HCT116 (cell line): ENCODE measurements at regions not wholly inside any gene's neighbourhood (a gene's known extent, or its start where the extent isn't known, plus 50 kb on each side); places are given as distances from the start of the nearest gene placed in this dataset.

Experiments
- ATAC-seq: fragments of 200-7000 bp; cut with Tn5 transposase; 2 replicates; pipeline ENCODE4 v1.9.1; 2020; ENCODE audit warnings: mild to moderate bottlenecking, moderate library complexity
- BruUV-seq: library from RNA; stranded (reverse); fragments of 400-500 nt; replicated peaks from 2 replicates; lab custom pipeline; 2021; lab: Mats Ljungman, UMichigan
- CTCF ChIA-PET: fragments of 300-600 bp; sonication (Branson Sonifier 250); formaldehyde crosslinking; loops from one replicate; lab custom pipeline; 2021; ENCODE audit warnings: antibody characterized with exemption; lab: Charles Lee
- POLR2A ChIA-PET: fragments of 300-600, 350-600 bp; sonication (Branson Sonifier 250); formaldehyde crosslinking; loops from one replicate; lab custom pipeline; 2021; ENCODE audit warnings: antibody characterized with exemption; lab: Charles Lee
- RAD21 ChIA-PET, 2 experiments: fragments of 300-600 bp; sonication (Branson Sonifier 250); formaldehyde crosslinking; loops; one replicate each; lab custom pipeline; 2023; ENCODE audit warnings: low total read pairs in 2 of 2; ENCODE audit not compliant: uncharacterized antibody in 2 of 2, unreplicated experiment in 2 of 2, low non-redundant PET in 1 of 2; lab: Charles Lee
- DNase-seq: peaks from one replicate; pipeline ENCODE4 v3.0.0-alpha.2; 2010; ENCODE audit warnings: low read depth, low spot score
- H2AFZ ChIP-seq: fragments of 200-600 bp; shearing (Covaris generic), sonication (generic); 2 replicates; pipeline ENCODE4 v1.6.1; 2017; ENCODE audit warnings: low read depth, mixed run types, mixed read lengths, antibody characterized with exemption, low read length; ENCODE audit not compliant: poor library complexity, severe bottlenecking
- H3K27ac ChIP-seq: 2 replicates; pipeline ENCODE4 v1.5.1; 2012; ENCODE audit warnings: low read depth, low read length
- H3K27me3 ChIP-seq: fragments of 200-600 bp; sonication (generic); 2 replicates; pipeline ENCODE4 v1.6.1; 2016; ENCODE audit warnings: mixed run types, low read length, mixed read lengths; ENCODE audit not compliant: insufficient read depth
- H3K36me3 ChIP-seq, 2 experiments: fragments of 200-500 bp in 1 of 2; fragments of 200-600 bp in 1 of 2; sonication (Bioruptor generic) in 1 of 2; sonication (generic) in 1 of 2; 2 replicates each; pipeline versions ENCODE4 v1.5.1 to v1.6.1; 2014 to 2016; ENCODE audit warnings: low read length in 2 of 2, inconsistent platforms in 1 of 2, mixed read lengths in 1 of 2, mixed run types in 1 of 2; ENCODE audit not compliant: insufficient read depth in 2 of 2, control insufficient read depth in 1 of 2
- H3K4me1 ChIP-seq, 2 experiments: fragments of 200-600 bp in 1 of 2; sonication (generic) in 1 of 2; 2 replicates each; pipeline versions ENCODE4 v1.5.1 to v1.6.1; 2012 to 2017; ENCODE audit warnings: low read length in 2 of 2, inconsistent platforms in 1 of 2, mild to moderate bottlenecking in 1 of 2, mixed read lengths in 1 of 2, mixed run types in 1 of 2, moderate library complexity in 1 of 2; ENCODE audit not compliant: insufficient read depth in 2 of 2, control insufficient read depth in 1 of 2
- H3K4me2 ChIP-seq: fragments of 200-600 bp; sonication (generic); 2 replicates; pipeline ENCODE4 v1.6.1; 2017; ENCODE audit warnings: mixed run types, low read length, mixed read lengths
- H3K4me3 ChIP-seq, 2 experiments: fragments of 200-600 bp in 1 of 2; sonication (generic) in 1 of 2; replicated peaks in 1 of 2; 2 replicates each; pipeline ENCODE4 v1.5.1; 2011 to 2016; ENCODE audit warnings: low read length in 2 of 2, control low read depth in 1 of 2, low read depth in 1 of 2, mild to moderate bottlenecking in 1 of 2, mixed read lengths in 1 of 2, mixed run types in 1 of 2
- H3K79me2 ChIP-seq: fragments of 200-600 bp; sonication (generic); 2 replicates; pipeline ENCODE4 v1.6.1; 2017; ENCODE audit warnings: mild to moderate bottlenecking, mixed run types, low read length, moderate library complexity, mixed read lengths; ENCODE audit not compliant: insufficient read depth
- H3K9ac ChIP-seq: fragments of 200-600 bp; sonication (generic); 2 replicates; pipeline ENCODE4 v1.6.1; 2016; ENCODE audit warnings: low read length, mixed read lengths
- H3K9me2 ChIP-seq: fragments of 200-600 bp; sonication (generic), shearing (Covaris generic); 2 replicates; pipeline ENCODE4 v1.6.1; 2017; ENCODE audit warnings: mixed run types, mild to moderate bottlenecking, moderate library complexity; ENCODE audit not compliant: insufficient read depth
- H3K9me3 ChIP-seq, 2 experiments: fragments of 200-500 bp in 1 of 2; fragments of 200-600 bp in 1 of 2; sonication (Bioruptor generic) in 1 of 2; sonication (generic) in 1 of 2; 2 replicates each; pipeline ENCODE4 v1.6.1; 2014 to 2017; ENCODE audit warnings: low read length in 2 of 2, mixed read lengths in 2 of 2, inconsistent platforms in 1 of 2, low read depth in 1 of 2, mild to moderate bottlenecking in 1 of 2, mixed run types in 1 of 2, moderate library complexity in 1 of 2; ENCODE audit not compliant: control insufficient read depth in 1 of 2, insufficient read depth in 1 of 2
- H4K20me1 ChIP-seq: fragments of 200-600 bp; sonication (generic), shearing (Covaris generic); 2 replicates; pipeline ENCODE4 v1.6.1; 2017; ENCODE audit warnings: mixed run types, mild to moderate bottlenecking, moderate library complexity; ENCODE audit not compliant: insufficient read depth
- EGR1 ChIP-seq: IDR thresholded peaks from 2 replicates; pipeline ENCODE4 v1.6.1; 2012; ENCODE audit warnings: low read depth
- JUND ChIP-seq: IDR thresholded peaks from 2 replicates; pipeline ENCODE4 v1.6.1; 2012
- MAX ChIP-seq: IDR thresholded peaks from 2 replicates; pipeline ENCODE4 v1.6.1; 2012
- SIN3A ChIP-seq: IDR thresholded peaks from 2 replicates; pipeline ENCODE4 v1.6.1; 2012; ENCODE audit warnings: low read depth
- SP1 ChIP-seq: IDR thresholded peaks from 2 replicates; pipeline ENCODE4 v1.6.1; 2012; ENCODE audit warnings: low read depth
- ZFX ChIP-seq: fragments of 450-650 bp; IDR thresholded peaks from 2 replicates; pipeline ENCODE4 v1.6.1; 2017
- ZNF274 ChIP-seq: fragments of 200-500 bp; sonication (Bioruptor generic); IDR thresholded peaks from 2 replicates; pipeline ENCODE4 v1.6.1; 2014; ENCODE audit warnings: mild to moderate bottlenecking, low read depth, low read length, inconsistent platforms
- intact Hi-C: fragments of 100-400 bp; cut with micrococcal nuclease; formaldehyde crosslinking; loops from 2 replicates; pipeline ENCODE4 v1.10.0; 2022

- ChIA-PET CTCF (no interaction called here), POLR2A (no interaction called here), RAD21 (no interaction called here)
- no peaks in the 10 kb centered on the region for H3K9me2 ChIP-seq
- no peak overlapping the region for H3K27ac ChIP-seq
- no peaks in the 10 kb centered on the region for H3K79me2 ChIP-seq
- no peak overlapping the region for H2AFZ ChIP-seq
- no TSS peak for BruUV-seq
- DNase-seq (no peak), ATAC-seq (no peak)
- H3K9ac ChIP-seq = no peak overlapping the region
- H3K36me3 ChIP-seq = no peaks in the 10 kb centered on the region
- no peaks in the 10 kb centered on the region for H3K9me3 ChIP-seq
- intact Hi-C loops = no loop called here
- no peak overlapping the region for H3K4me3 ChIP-seq
- H3K27me3 ChIP-seq = no peaks in the 10 kb centered on the region
- no peak overlapping the region for H3K4me2 ChIP-seq
- H4K20me1 ChIP-seq = no peaks in the 10 kb centered on the region
- TF ChIP-seq MAX (no peak), ZNF274 (no peak)
- H3K4me1 ChIP-seq = no peaks in the 10 kb centered on the region
Observed at GRCh38 chr15:31175484-31175883, 74.0 kb upstream of the TRPM1 start.

DNA sequence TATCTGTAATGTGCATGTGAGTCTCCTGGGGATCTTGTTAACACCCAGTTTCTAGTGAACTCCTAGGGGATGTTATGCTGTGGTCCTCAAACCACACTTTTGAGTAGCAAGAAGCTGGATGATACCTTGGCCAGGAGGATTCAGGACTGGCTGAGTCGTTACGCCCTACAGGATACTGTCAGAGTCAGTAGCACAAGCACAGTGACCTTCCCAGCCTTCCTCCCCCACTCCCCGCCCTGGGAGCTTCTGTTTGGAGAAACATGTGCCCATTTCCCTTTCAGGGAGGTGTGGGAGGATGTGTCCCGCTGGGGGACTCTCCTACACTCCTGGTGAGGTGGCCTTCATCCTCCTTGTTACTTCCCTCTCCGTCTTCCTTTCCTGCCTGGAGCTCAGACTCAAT, 76.4 kb upstream of the TRPM1 start:
- H3K4me2 ChIP-seq = no peak overlapping the region
- no peaks in the 10 kb centered on the region for H3K4me1 ChIP-seq
- CTCF ChIA-PET = no interaction called here
- no TSS peak for BruUV-seq
- DNase-seq (no peak), ATAC-seq (no peak)
- POLR2A ChIA-PET = interaction anchor here (0.7 kb wide), 1 partner anchor 21 kb away, joined by 3 read pairs; no protein-coding TSS in a partner anchor
- no peak overlapping the region for H3K27ac ChIP-seq
- intact Hi-C loops = no loop called here
- H3K4me3 ChIP-seq = no peak overlapping the region
- no peaks in the 10 kb centered on the region for H3K9me2 ChIP-seq
- H3K9me3 ChIP-seq = no peaks in the 10 kb centered on the region
- no peak for TF ChIP-seq SP1
- H4K20me1 ChIP-seq = no peaks in the 10 kb centered on the region
- RAD21 ChIA-PET = no interaction called here
- H3K36me3 ChIP-seq = no peaks in the 10 kb centered on the region
- H3K79me2 ChIP-seq = no peaks in the 10 kb centered on the region
- no peak overlapping the region for H3K9ac ChIP-seq
- no peak overlapping the region for H2AFZ ChIP-seq
- H3K27me3 ChIP-seq = no peaks in the 10 kb centered on the region

DNA sequence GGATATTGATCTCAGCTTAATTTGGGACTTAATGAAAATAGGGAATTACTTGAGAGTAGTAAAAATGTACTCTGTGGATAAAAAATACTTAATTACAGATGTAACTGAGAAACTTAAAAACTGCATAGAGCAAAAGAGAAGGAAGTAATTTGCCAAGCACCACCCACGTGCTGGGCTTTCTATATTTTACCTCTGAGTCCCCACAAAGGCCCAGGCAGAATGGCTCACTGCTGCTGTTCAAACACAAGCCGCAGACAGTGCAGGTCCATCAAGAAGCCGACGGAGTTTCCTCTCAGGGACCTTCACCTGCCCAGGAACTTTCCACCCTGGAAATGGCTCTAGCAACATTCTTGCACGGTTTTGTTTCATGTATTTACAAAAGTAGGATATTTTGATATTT, 77.2 kb upstream of the TRPM1 start:
- CTCF ChIA-PET = no interaction called here
- intact Hi-C loops = no loop called here

More for the DNA sequence above, 77.2 kb upstream of the TRPM1 start:
- Histone ChIP-seq H3K9ac (no peak overlapping the region), H3K36me3 (no peaks in the 10 kb centered on the region), H3K4me1 (no peaks in the 10 kb centered on the region), H4K20me1 (no peaks in the 10 kb centered on the region), H3K4me3 (no peak overlapping the region), H3K27me3 (no peaks in the 10 kb centered on the region), H3K4me2 (no peak overlapping the region), H3K9me2 (no peaks in the 10 kb centered on the region), H3K79me2 (no peaks in the 10 kb centered on the region), H2AFZ (no peak overlapping the region), H3K9me3 (no peaks in the 10 kb centered on the region), H3K27ac (no peak overlapping the region)
- ATAC-seq = no peak
- POLR2A ChIA-PET = no interaction called here
- TF ChIP-seq JUND (no peak), SIN3A (no peak), ZFX (no peak), EGR1 (no peak)
- DNase-seq = no peak
- RAD21 ChIA-PET = no interaction called here
- no TSS peak for BruUV-seq
